Spleen (tissue), 11 donors: ENCODE measurements at regions not wholly inside any gene's neighbourhood (a gene's known extent, or its start where the extent isn't known, plus 50 kb on each side); places are given as distances from the start of the nearest gene placed in this dataset.

Experiments used
- DNase-seq: peaks from one replicate; pipeline ENCODE4 v3.0.0-alpha.2; 2020
- H3K27ac ChIP-seq, 8 donors: fragments of 200-600 bp; sonication (generic) in 7 of 8; 1 replicate in 4 of 8; 2 replicates in 4 of 8; pipeline versions ENCODE4 v1.5.0 to v1.8.0; 2016 to 2021; ENCODE audit warnings: inconsistent platforms in 4 of 8, mild to moderate bottlenecking in 4 of 8, moderate library complexity in 1 of 8
- H3K27me3 ChIP-seq, 7 donors: fragments of 200-600 bp; sonication (generic) in 6 of 7; replicated peaks in 1 of 7; 1 replicate in 4 of 7; 2 replicates in 3 of 7; pipeline versions ENCODE4 v1.5.0 to v1.8.0; 2016 to 2021; ENCODE audit warnings: inconsistent platforms in 3 of 7, mild to moderate bottlenecking in 1 of 7
- H3K36me3 ChIP-seq, 6 donors: fragments of 200-600 bp; sonication (generic) in 5 of 6; 1 replicate in 4 of 6; 2 replicates in 2 of 6; pipeline versions ENCODE4 v1.5.0 to v1.8.0; 2016 to 2021; ENCODE audit warnings: inconsistent platforms in 2 of 6
- H3K4me1 ChIP-seq, 6 donors: fragments of 200-600 bp; sonication (generic) in 5 of 6; 1 replicate in 3 of 6; 2 replicates in 3 of 6; pipeline versions ENCODE4 v1.5.0 to v1.8.0; 2016 to 2021; ENCODE audit warnings: inconsistent platforms in 3 of 6
- H3K4me3 ChIP-seq, 8 donors: fragments of 200-600 bp; sonication (generic) in 7 of 8; 1 replicate in 4 of 8; 2 replicates in 4 of 8; pipeline versions ENCODE4 v1.5.0 to v1.8.0; 2016 to 2021; ENCODE audit warnings: inconsistent platforms in 4 of 8, mild to moderate bottlenecking in 4 of 8, moderate library complexity in 2 of 8
- H3K9me3 ChIP-seq, 8 donors: fragments of 200-600 bp; sonication (generic) in 7 of 8; 1 replicate in 4 of 8; 2 replicates in 4 of 8; pipeline versions ENCODE4 v1.5.0 to v1.8.0; 2016 to 2021; ENCODE audit warnings: inconsistent platforms in 4 of 8
- CTCF ChIP-seq, 11 experiments: fragments of 200-600 bp in 7 of 11; fragments of 450-650 bp in 4 of 11; sonication (generic) in 4 of 11; IDR thresholded peaks in 8 of 11; conservative IDR thresholded peaks in 3 of 11; 1 replicate in 7 of 11; 2 replicates in 4 of 11; pipeline versions ENCODE4 v1.4.0 to v1.8.0; 2016 to 2021; ENCODE audit warnings: antibody characterized with exemption in 11 of 11, inconsistent platforms in 4 of 11, mild to moderate bottlenecking in 1 of 11
- POLR2A ChIP-seq, 3 donors: fragments of 450-650 bp; IDR thresholded peaks; one replicate each; pipeline ENCODE4 v1.5.1; 2017; ENCODE audit warnings: antibody characterized with exemption in 3 of 3, mild to moderate bottlenecking in 1 of 3
- POLR2AphosphoS5 ChIP-seq, 3 donors: sonication (generic); formaldehyde crosslinking; IDR thresholded peaks; one replicate each; pipeline ENCODE4 v1.5.1; 2017; ENCODE audit warnings: antibody characterized with exemption in 3 of 3
- WGBS, 5 donors: extraction: QIAGEN DNeasy Blood & Tissue Kit in 3 of 5; methylation state at CpG; one replicate each; pipeline versions ENCODE4 v1.1.5 to v1.1.7; 2013 to 2018; 5-methylcytosine and 5-hydroxymethylcytosine counted together
- intact Hi-C: fragments of 100-400 bp; cut with DNase I; formaldehyde crosslinking; loops from one replicate; pipeline ENCODE4 v1.15.0; 2023; ENCODE audit warnings: low total_unique reads
- donor health status: healthy with polysubstance abuse.
- donor health status: DM: no; HTN: no; CAD: no; lungs with moderate emphysema.
- donor health status: DM: no; HTN: no; CAD: no.
- donor health status: Bipolar disorder and iron deficiency.
- donor health status: healthy.
- donor health status: DM: no; HTN: no; CAD: no.
- donor health status: DM: yes; HTN: yes; CAD: no.

- 85 to 86% (median 85%) methylated on average over 5 of the region's 5 CpGs for WGBS, 5 donors
- no peaks in the 10 kb centered on the region for H3K4me1 ChIP-seq
- no peaks in the 10 kb centered on the region for H3K36me3 ChIP-seq
- TF ChIP-seq POLR2A (IDR thresholded peaks at IDR 0.05) (no peak), POLR2AphosphoS5 (IDR thresholded peaks at IDR 0.05) (no peak), CTCF (IDR thresholded peaks at IDR 0.05 in 8 of 11, conservative IDR thresholded peaks at IDR 0.05 in 3 of 11) (no peak)
- no peaks in the 10 kb centered on the region for H3K27me3 ChIP-seq
- no peak overlapping the region for H3K4me3 ChIP-seq
- H3K9me3 ChIP-seq: peaks cover 0 to 23% (median 0%) of the 10 kb centered on the region in 8 donors
- no peak for DNase-seq
- H3K27ac ChIP-seq: no peak overlapping the region
- intact Hi-C loops: no loop called here
Observed at GRCh38 chr19:31742249-31742648, 393.0 kb upstream of the TSHZ3 start.

GRCh38 chr19:31745731-31746130, 396.5 kb upstream of the TSHZ3 start:
- no peak for DNase-seq

GRCh38 chr19:31749231-31749630, 400.0 kb upstream of the TSHZ3 start:
- H3K9me3 ChIP-seq: no peaks in the 10 kb centered on the region
- no peaks in the 10 kb centered on the region for H3K27me3 ChIP-seq
- no peak for DNase-seq
- TF ChIP-seq POLR2A (IDR thresholded peaks at IDR 0.05): no peak
- TF ChIP-seq POLR2AphosphoS5 (IDR thresholded peaks at IDR 0.05): no peak
- no peak for TF ChIP-seq CTCF (IDR thresholded peaks at IDR 0.05 in 8 of 11, conservative IDR thresholded peaks at IDR 0.05 in 3 of 11)
- WGBS, 5 donors: 48 to 74% (median 71%) methylated on average over 8 of the region's 8 CpGs
- H3K27ac ChIP-seq: no peak overlapping the region
- no peak overlapping the region for H3K4me3 ChIP-seq
- no peaks in the 10 kb centered on the region for H3K36me3 ChIP-seq
- H3K4me1 ChIP-seq: no peaks in the 10 kb centered on the region
- intact Hi-C loops: no loop called here

More at GRCh38 chr19:31745731-31746130, 396.5 kb upstream of the TSHZ3 start:
- Histone ChIP-seq H3K4me1 (no peaks in the 10 kb centered on the region), H3K27me3 (no peaks in the 10 kb centered on the region), H3K27ac (no peak overlapping the region), H3K36me3 (no peaks in the 10 kb centered on the region), H3K9me3 (peaks cover 0 to 10% (median 0%) of the 10 kb centered on the region in 8 donors), H3K4me3 (no peak overlapping the region)
- no peak for TF ChIP-seq POLR2A (IDR thresholded peaks at IDR 0.05)
- no peak for TF ChIP-seq POLR2AphosphoS5 (IDR thresholded peaks at IDR 0.05)
- no peak for TF ChIP-seq CTCF (IDR thresholded peaks at IDR 0.05 in 8 of 11, conservative IDR thresholded peaks at IDR 0.05 in 3 of 11)
- intact Hi-C loops: no loop called here
- WGBS, 5 donors: 71 to 88% (median 86%) methylated on average over 9 of the region's 9 CpGs

GRCh38 chr19:31759359-31759758, 410.1 kb upstream of the TSHZ3 start:
- TF ChIP-seq POLR2AphosphoS5 (IDR thresholded peaks at IDR 0.05) (no peak), POLR2A (IDR thresholded peaks at IDR 0.05) (no peak), CTCF (IDR thresholded peaks at IDR 0.05 in 8 of 11, conservative IDR thresholded peaks at IDR 0.05 in 3 of 11) (no peak)
- Histone ChIP-seq H3K9me3 (peaks cover 0 to 14% (median 0%) of the 10 kb centered on the region in 8 donors), H3K27ac (no peak overlapping the region), H3K36me3 (no peaks in the 10 kb centered on the region), H3K4me1 (no peaks in the 10 kb centered on the region), H3K27me3 (no peaks in the 10 kb centered on the region), H3K4me3 (no peak overlapping the region)
- no peak for DNase-seq
- intact Hi-C loops: no loop called here
- 83 to 92% (median 85%) methylated on average over 4 of the region's 4 CpGs for WGBS, 5 donors
